ENCODE measurements at regions not wholly inside any gene's neighbourhood (a gene's known extent, or its start where the extent isn't known, plus 50 kb on each side); places are given as distances from the start of the nearest gene placed in this dataset.
A peak's percentile ranks its signal among the peaks of the same experiment; 100 is the strongest.

DNA sequence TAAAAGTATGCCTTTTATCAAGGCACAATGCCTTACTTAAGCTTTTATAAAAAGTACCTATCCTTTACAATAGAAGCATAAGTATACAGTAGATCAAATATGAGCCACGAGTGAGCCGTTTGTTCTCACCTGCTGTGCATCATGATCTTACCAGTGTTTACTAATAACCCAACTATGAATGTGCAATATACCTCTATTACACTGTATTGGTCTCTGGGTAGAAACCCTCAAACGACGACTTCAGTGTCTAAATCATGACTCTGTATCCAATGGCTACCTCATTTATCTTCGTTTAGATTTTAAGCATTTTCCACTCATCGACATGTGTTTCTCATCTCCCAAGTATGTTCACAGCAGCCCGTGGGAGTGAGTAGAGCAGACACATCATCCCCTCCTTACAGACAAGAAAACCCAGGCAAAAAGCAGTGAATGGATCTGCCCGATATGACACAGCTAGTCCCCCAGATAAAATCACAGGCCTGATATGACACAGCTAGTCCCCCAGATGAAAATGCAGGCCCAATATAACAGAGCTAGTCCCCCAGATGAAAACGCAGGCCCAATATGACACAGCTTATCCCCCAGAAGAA lies 279.8 kb downstream of the TNS1 start:
- DNase-seq (ENCODE audit: low read depth), result no peak

DNA sequence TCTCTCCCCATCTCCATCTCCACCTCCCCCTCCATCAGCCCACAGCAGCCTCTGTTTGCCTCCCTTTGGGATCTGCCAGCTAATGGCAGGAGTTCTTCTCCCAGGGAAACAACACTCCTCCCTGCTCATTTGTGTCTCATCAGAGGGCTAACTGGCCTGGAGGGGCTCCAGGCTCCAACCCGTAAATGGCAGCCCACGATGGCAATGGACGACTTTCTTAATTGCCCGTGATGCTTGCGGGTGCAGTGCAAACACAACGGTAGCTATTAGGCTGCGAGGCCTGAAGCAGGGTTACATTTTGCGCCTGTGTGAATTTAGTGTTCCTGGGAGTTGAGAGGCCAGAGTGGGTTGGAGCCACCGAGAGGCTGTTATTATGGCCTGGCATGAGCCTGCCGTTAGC lies 285.1 kb downstream of the TNS1 start:
- no peak for DNase-seq (ENCODE audit: low read depth)

DNA sequence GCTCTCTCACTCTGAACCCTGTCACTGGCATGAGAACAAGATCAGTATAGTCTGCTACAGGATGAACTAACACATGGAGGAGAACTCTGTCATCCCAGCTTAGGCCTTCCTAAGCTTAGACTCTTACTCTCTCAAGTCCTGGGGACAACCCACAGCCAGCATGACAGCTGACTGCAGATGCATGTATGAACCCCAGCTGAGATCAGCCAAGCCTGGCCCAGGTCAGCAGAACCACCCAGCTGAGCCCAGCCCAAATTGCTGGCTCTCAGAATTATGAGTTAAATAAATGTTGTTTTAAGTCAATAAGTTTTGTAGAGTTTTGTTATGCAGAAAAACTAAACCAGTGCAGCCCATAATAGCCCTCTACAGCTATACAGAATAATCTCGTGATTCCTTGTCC lies 287.3 kb downstream of the TNS1 start:
- DNase-seq (ENCODE audit: low read depth), result no peak

DNA sequence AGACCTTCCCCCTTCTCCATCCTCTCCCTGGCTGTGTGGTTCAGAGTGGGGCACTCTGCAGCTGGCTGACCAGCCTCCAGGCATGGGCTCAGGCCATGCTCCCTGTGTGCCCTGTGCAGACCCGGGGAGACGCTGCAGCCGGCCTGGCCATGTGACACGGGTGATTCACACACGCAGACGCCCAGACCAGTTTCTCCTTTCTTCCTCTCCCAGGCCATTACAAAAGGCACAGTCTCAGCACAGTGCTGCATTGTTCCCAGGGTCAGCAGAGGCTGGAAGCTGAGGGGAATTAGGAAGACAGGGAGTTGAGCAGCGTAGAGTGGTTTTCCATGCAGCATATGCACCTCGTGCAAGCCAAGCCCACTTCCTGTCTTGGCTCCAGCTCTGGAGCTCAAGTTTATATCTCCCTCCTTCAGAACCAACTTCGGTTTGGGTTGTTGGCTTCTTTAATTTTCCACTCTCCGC lies 288.5 kb downstream of the TNS1 start:
- no peak for DNase-seq (ENCODE audit: low read depth)

DNA sequence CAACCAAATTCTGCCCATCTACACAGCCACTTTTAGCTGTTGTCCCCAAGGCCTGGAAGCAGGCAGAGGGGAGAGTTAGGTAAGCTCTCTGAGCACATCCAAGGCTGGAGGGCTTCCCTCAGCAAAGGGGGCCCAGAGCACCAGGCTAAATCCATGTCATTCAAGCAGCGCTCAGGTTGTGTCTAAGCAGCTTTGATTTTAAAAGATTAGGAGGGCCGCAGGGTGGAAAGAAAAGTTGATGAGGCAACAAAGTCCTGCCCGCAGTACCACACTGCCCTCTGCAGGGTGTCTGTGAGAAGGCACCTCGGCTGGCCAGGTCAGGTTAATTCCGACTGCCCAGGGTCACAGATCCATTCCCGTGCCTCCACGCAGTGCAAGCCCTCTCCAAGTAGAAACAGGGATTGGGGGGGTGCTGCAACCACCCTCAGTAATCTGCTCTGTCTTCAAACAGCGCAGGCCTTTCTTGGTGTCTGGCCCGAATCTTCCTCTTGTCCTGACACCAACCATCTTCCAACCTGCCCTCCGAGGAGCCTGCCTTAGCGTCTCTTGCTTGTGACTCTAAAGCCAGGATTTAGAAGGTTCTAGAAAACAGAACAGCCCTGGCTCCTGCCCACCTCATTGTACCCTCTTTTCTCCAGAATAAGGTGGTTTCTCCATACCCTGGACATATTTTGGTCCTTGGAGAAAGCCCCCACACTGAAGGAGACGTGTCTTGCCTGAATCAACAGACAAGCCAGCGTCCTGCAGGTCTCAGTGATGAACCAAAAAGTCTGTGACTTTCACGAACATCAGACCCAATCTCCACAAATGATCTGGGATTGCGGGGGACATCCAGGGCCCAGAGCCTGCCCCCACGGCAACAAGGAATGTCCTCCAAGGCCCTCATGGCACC lies 289.2 kb downstream of the TNS1 start:
- DNase-seq (ENCODE audit: low read depth), result peak; percentile 47

DNA sequence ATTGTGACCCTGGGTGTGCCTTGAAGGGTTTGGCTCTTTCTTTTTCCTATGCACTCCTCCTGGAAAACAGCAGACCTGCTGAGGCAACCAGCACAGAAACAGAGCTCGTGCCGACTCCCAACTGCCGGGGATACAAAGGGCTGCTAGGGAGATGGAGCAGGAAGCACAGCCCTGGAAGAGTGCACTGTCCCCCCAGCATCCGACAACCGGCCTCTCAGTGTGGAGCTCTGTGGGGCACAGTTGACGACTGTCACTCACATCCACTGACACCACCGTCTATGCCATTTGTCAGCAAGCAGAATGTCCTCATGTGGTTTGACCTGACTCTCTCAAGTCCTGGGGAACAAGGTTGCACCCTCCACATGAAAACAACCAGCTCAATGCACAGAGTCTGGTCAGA lies 290.4 kb downstream of the TNS1 start:
- no peak for DNase-seq (ENCODE audit: low read depth)

DNA sequence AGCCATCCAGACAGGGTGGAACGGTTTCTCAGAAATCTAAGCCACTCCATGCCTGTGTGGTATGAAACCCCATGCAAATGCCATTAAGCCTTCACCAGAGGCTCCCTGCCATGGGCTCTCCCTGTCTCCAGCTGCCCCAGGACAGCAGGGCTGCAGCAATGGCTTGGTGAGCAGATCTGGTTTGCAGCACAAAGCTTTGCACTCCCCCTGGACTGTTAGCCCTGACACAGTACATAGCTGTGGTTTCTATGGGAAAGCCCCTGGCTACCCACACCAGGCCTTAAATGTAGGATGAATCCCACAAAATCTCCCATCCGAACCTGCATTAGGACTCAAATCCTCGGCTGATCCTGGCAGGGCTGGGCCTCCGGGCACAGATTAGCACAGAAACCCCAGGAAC lies 291.6 kb downstream of the TNS1 start:
- DNase-seq (ENCODE audit: low read depth), result no peak

DNA sequence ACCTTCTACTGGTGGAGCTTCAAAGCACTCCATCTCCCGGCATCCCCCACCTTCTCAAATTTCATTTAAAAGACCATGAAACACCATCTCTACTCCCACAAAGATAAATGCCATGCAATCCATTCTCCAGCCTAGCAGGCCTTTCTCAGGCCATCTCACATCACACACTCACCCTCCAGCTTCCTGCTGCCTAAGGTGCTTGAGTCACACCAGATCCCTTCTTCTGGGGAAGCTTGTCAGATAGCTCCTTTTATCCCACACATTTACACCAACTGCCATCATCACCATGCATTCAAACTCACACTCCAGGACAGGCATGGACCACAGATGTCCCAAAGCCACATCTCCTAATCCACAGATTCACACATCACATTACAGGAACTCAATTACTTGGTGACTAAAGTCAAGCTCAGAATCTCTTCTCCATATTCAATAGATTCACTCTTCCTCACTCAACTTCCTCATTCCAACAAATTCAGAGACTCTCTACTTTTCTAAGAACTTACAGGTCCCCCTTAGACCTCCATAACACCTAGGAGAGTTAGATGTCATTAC lies 292.5 kb downstream of the TNS1 start:
- DNase-seq (ENCODE audit: low read depth), result no peak

DNA sequence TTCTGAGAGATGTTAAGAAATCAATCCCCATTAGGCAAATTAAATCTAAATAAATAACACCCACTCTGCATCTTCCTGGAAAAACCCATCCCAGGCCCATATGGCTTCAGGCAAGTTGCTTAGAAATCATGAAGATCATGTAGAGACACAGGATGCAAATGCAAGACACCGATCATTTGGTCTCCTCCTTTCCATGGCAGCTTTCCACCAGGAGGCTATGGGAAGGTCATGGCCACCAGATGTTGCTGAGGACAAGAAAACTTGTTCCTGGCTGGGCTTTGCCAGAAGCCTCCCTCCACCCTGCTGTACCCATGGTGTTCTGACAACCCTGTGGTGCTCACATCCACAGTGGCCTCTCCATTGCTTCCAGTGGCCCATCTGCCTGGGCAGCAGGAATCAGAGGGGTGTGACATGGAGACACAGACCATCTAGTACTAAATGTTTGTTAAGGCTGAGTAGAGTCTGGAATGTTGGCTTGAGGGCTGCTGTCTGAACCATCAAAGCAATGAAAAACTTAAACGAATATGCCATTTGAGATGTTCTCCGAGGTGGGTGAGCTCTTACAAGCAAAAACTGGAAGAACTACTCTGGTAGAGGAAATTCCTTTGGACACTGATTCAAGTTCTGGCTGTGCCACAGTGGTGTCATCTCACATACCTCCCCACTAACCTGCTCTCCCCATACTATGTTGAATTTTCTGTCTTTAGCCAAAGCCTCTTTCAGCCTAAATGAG lies 293.2 kb downstream of the TNS1 start:
- DNase-seq (ENCODE audit: low read depth), result no peak

DNA sequence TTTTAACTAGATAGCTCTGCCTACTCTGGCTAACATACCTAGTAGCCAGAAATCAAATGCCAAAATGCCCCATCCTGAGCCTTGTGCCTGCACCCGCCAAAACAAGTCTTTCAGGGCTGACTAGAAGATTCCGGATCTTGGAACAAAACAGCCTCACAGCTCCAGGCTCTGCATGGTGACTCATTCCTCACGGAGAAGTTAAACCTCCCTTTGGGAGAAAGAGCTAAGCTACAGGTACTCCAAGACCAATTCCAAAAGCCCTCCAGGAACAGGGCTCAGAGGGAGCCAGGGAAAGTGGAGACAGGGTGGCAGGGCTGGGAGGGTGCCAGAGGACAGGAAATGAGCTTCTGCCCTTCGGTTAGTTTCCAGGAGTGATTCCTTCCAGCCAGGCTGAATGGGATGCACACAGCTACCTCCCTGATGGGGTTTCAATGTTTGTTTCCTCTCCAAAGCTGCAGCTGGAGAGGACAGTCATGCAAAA lies 295.6 kb downstream of the TNS1 start:
- DNase-seq (ENCODE audit: low read depth), result no peak

DNA sequence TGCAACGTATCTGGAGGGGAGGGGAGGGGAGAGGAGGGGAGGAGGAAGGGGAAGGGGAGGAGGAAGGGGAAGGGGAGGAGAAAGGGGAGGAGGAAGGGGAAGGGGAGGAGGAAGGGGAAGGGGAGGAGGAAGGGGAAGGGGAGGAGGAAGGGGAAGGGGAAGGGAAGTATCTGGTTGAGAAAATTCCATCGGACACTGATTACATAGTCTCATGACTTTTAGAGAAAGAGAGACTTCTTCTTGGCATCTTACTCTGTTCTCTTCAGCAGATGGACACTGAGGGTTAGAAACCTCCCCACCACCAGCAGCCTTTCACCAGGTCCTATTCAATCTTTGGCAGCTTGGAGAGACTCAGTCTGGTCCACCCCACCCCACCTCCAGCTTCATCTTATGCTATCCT lies 296.3 kb downstream of the TNS1 start:
- DNase-seq (ENCODE audit: low read depth), result no peak

DNA sequence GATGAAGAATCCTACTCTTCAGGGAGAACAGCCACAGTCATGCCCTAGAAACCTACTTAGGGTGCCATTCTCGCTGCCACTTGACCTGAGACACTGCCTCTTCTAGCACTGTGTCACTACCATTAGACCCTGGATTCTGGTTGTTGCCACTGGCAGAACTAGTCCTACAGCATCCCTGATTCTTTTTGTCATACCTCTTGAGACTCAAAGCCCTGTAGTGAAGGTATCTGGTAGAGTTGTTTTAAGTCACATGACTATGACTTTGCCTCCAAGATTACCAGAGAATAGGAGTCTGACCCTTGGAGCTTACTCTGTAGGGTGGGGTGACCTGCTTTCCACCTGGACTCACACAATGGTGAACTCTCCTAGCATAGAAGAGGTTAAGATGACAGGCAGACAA lies 296.7 kb downstream of the TNS1 start:
- DNase-seq (ENCODE audit: low read depth), result no peak

DNA sequence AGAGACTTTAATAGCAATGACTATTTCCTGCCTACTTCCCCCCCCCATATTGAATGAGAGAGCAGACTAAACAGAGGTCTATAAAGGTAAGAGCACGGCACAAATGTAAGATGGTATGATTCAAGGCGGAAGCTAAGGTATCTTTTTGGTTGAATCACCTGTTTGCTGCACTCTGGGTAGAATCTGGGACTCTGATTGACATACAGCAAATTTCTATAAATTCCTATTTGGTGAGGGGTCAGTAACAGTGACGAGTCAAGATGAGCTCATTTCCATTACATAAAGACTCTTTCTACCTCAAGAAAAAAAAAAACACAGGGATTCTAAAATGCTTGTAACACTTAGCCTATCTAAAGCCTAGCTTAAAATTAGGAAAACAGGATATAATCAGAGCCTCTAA lies 297.3 kb downstream of the TNS1 start:
- DNase-seq (ENCODE audit: low read depth), result no peak

DNA sequence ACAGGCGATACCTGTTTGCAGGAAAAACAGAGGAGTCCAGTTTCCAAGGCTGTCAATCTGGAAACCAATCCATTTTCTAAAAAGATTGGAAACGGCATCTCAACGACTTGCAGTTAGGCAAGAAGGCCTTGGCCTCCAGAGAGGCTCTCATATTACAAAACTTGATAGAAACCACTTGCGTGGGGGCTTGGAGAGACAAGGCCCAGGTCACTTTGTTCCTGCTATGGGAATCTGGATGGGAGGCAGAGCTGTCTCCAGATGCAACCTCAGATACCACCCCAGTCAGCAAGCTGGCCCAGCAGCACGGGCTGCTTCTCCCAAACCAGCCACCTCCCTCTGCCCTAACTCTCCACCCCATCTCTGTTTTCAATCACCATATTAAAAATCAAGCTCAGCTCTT lies 298.8 kb downstream of the TNS1 start:
- DNase-seq (ENCODE audit: low read depth), result no peak

DNA sequence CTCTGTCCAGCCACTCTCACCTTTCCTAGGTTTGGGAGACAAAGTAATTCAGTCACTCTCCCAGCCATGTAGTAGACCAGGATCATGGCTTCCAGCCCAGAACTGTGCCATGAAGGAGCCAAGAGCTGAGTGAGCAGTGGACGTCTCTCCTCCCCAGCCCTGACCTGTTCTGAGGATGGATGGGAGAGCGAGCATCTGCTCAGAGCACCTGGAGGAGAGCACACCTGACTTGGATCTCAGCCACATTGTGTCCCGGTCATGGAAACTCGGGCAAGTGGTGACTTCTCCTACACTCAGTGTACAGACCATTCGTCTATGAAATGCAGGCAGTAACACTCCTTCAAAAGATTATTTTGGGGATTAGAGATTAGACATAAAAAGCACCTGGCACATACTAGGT lies 299.7 kb downstream of the TNS1 start:
- no peak for DNase-seq (ENCODE audit: low read depth)

DNA sequence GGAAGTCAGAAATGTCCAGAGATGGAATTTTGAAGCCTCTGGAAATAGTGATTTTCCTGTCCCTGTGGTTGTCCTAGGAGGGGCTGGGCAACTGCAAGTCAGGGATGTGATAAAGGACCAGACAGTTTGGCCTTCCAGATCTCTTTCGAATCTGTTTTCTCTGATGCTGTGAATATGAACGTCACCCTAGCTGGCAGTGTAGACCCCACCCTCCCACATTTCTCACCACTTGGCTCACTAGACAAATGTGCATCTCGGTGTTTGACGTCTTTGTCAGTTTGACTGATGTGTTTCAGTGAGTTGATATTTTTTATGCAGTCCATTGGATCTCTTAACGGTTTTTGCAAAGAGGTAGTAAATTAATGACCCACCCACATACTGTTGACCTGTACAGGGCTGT lies 301.2 kb downstream of the TNS1 start:
- no peak for DNase-seq (ENCODE audit: low read depth)

DNA sequence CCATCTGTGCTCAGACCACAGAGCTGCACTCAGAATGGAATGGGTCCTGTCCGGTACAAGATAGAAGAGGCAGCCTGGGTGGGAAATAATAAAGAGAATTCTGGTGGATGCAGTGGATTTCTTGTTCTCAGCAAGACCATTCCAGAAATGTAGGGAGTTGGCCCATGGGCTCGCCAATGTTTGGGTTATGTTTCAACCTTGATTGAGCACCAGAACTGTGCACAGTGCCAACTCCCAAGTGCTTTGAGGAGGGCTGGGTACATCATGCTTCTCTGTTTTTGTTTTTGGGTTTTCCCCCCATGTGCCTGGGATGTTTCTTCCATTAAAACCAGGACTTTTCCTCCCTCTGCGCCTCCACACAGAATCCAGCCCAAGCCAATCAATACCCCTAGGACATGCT lies 304.1 kb downstream of the TNS1 start:
- DNase-seq (ENCODE audit: low read depth), result no peak

DNA sequence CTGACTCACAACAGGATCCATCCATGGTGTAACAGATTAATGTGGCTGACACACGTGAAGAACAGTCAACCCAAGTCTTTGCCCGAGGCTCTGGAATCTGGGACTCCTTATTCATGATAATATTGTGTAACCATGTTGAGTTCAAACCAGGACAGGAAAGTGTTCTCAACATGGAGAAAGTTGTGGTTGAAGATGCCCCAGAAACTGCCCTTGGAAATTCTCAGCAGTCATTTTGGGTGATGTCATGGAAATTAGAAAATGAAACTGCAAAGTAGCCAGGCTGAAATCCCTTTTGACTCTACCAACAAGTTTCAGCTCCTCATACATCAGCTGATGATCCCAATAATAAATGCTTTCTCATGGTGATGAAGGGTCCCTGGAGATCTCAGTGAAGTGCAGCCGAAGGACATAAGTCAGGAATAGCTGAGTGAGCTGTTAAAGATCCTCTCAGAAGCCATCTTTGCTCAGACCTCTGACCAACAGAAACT lies 307.7 kb downstream of the TNS1 start:
- DNase-seq (ENCODE audit: low read depth), result no peak

DNA sequence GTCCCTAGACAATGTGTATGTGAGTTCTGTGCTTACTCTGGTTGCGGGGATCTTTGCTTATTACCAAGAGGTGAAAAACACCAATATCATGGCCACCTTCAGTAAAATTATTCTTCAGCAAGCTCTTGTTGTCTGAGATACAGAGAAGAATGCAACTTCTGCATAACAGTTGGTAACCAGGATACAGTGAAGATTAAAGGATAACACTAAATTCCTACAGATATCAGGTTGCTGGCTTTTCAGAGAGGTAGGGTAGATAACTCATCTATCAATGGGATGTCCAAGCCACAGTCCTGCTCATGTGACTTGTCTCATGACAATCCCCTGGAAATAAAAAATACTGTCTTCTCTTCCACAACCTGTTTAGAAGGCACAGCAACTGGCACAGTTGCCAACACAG lies 308.5 kb downstream of the TNS1 start:
- no peak for DNase-seq (ENCODE audit: low read depth)

DNA sequence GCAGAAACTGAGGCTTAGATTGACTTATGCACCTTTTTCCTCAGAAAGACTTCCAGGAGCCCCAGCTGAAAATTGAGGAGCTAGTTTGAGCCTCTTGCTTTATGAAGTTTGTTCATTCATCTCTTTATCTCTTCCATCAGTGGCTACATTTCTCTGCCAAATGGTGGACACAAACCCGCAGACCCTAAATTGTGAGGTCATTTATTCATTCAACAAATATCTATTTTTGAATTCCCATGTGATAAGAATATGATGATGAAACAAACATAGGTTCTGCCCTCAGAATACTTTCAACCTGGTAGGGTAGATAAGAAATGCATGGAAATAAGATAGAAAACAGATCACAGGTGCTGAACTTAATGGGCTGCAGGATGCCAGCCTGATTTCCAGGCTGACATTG lies 309.4 kb downstream of the TNS1 start:
- no peak for DNase-seq (ENCODE audit: low read depth)

DNA sequence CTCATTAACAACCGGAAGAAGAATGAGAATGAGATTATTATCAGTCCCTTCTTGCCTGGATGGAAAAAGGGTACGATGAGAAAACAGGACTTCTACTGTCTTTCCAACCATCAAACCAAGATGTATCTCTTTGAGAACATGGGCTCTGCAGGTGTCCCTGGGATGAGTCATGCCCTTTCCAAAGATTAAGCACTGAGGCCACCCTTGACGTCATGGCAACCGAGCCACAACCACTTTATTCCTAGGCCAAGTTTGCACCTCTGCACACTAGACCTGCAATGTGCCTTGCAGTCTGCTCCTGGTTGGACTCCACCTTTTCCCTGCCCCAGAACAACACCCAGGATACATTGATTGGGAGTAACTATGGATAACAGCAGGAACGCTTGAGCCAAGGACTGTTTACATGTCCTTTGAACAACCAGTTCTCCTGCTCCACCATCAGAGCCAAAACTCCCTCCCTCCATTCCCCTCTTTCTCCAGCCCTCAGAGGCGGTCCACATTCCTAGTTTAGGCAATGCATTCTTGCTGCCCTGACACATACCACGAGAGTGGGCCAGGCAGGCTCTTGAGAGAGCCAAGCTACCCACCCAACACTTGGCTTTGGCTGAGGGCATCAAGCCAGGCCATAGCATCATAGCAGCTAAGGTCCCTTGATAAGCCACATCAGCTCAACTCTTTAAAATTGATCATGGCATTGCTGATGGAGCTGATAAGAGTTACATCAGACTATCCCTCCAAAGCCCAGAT lies 310.7 kb downstream of the TNS1 start:
- no peak for DNase-seq (ENCODE audit: low read depth)

DNA sequence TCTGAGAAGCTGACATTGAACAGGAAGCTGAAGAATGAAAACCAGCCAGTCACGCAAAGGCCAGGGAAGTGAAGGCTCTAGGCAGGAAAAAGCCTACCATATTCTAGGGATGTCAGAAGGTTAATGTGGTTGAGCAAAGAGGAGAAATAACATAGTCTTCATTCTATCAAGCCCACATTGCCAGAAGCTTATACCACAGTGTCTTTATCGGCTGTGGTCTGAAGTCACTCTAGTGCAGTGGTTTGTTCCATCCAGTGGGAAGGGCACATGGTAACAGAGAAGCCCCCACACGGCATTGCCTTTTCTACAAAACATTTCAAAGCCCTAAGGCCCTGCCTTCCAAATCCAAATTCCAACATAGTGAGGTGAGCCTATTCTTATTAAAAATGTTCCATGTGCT lies 311.3 kb downstream of the TNS1 start:
- DNase-seq (ENCODE audit: low read depth), result no peak

Data from stimulated activated CD8-positive, alpha-beta memory T cell treated with anti-CD3 and anti-CD28 coated beads, Interleukin-12 subunit alpha, Interleukin-12 subunit beta, amount 100 ng/mL, for 1 hour (primary cell).